WTC11 (cell line): ENCODE measurements at regions not wholly inside any gene's neighbourhood (a gene's known extent, or its start where the extent isn't known, plus 50 kb on each side); places are given as distances from the start of the nearest gene placed in this dataset.

Source experiments
- ATF3 ChIP-seq: sonication (generic); formaldehyde crosslinking; conservative IDR thresholded peaks from 2 replicates; pipeline ENCODE4 v1.8.1; 2022; ENCODE audit warnings: mild to moderate bottlenecking, missing genetic modification reagents
- CREB1 ChIP-seq: sonication (generic); formaldehyde crosslinking; IDR thresholded peaks from 2 replicates; pipeline ENCODE4 v1.8.0; 2023; ENCODE audit warnings: mild to moderate bottlenecking, missing genetic modification reagents
- IRF2 ChIP-seq: sonication (generic); formaldehyde crosslinking; IDR thresholded peaks from 2 replicates; pipeline ENCODE4 v1.8.0; 2022; ENCODE audit warnings: low read depth, missing genetic modification reagents, borderline replicate concordance
- JUN ChIP-seq: sonication (generic); formaldehyde crosslinking; IDR thresholded peaks from 2 replicates; pipeline ENCODE4 v1.8.0; 2023; ENCODE audit warnings: mild to moderate bottlenecking, missing genetic modification reagents
- NR2C2 ChIP-seq: sonication (generic); formaldehyde crosslinking; IDR thresholded peaks from 2 replicates; pipeline ENCODE4 v1.8.0; 2022; ENCODE audit warnings: mild to moderate bottlenecking, missing genetic modification reagents
- TCF7 ChIP-seq: sonication (generic); formaldehyde crosslinking; IDR thresholded peaks from 2 replicates; pipeline ENCODE4 v1.8.0; 2022; ENCODE audit warnings: mild to moderate bottlenecking, low read depth, missing genetic modification reagents, moderate library complexity
- ZNF396 ChIP-seq: fragments of 250-450 bp; sonication (Bioruptor Pico); IDR thresholded peaks from 2 replicates; pipeline ENCODE4 v1.8.0; 2021; ENCODE audit warnings: mild to moderate bottlenecking, moderate library complexity, borderline replicate concordance
- TF ChIP-seq, protein P1 (sequence below): fragments of 200-600 bp; IDR thresholded peaks from 2 replicates; pipeline ENCODE4 v1.8.0; 2022; ENCODE audit warnings: antibody characterized with exemption
- TF ChIP-seq, protein P2 (sequence below): sonication (generic); formaldehyde crosslinking; IDR thresholded peaks from 2 replicates; pipeline ENCODE4 v1.8.1; 2023; ENCODE audit warnings: mild to moderate bottlenecking, missing genetic modification reagents, borderline replicate concordance

DNA sequence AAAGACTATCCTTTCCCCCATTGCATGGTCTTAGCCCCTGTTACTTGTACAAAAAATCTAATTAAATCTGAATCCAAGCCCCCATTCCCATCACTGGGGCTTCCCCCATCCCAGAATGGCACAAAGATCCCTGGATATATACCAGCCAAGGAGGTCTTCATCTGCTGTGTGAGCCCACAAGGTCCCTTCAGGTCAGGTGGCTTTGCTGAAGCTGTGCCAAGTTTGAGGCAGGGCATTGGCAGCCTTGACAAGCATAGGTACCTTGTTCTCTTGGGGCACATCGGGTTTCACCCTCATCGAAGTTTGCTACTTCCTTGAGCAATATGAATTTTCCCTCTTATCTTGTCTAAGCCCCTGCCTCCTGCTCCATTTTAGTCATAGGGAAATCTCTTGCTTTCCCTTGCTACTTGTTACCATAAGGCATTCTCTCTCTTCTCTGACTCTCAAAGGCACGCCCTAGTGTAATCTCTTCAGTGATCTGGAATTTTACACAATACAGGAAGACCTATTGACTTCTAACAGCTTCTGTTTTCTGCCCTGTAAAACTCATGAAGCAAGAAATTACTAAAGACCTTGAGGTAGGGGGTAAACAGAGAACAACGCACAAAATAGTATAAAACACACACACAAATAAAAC is 71.4 kb upstream of the COG2 start:
- TF ChIP-seq, protein P1, sequence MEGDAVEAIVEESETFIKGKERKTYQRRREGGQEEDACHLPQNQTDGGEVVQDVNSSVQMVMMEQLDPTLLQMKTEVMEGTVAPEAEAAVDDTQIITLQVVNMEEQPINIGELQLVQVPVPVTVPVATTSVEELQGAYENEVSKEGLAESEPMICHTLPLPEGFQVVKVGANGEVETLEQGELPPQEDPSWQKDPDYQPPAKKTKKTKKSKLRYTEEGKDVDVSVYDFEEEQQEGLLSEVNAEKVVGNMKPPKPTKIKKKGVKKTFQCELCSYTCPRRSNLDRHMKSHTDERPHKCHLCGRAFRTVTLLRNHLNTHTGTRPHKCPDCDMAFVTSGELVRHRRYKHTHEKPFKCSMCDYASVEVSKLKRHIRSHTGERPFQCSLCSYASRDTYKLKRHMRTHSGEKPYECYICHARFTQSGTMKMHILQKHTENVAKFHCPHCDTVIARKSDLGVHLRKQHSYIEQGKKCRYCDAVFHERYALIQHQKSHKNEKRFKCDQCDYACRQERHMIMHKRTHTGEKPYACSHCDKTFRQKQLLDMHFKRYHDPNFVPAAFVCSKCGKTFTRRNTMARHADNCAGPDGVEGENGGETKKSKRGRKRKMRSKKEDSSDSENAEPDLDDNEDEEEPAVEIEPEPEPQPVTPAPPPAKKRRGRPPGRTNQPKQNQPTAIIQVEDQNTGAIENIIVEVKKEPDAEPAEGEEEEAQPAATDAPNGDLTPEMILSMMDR: no peak
- no peak for TF ChIP-seq JUN (CRISPR knock-in tag)
- no peak for TF ChIP-seq CREB1
- TF ChIP-seq NR2C2 (CRISPR knock-in tag): no peak
- TF ChIP-seq ZNF396: no peak
- no peak for TF ChIP-seq TCF7 (CRISPR knock-in tag)
- no peak for TF ChIP-seq IRF2 (CRISPR knock-in tag)
- no peak for TF ChIP-seq ATF3
- TF ChIP-seq, protein P2, sequence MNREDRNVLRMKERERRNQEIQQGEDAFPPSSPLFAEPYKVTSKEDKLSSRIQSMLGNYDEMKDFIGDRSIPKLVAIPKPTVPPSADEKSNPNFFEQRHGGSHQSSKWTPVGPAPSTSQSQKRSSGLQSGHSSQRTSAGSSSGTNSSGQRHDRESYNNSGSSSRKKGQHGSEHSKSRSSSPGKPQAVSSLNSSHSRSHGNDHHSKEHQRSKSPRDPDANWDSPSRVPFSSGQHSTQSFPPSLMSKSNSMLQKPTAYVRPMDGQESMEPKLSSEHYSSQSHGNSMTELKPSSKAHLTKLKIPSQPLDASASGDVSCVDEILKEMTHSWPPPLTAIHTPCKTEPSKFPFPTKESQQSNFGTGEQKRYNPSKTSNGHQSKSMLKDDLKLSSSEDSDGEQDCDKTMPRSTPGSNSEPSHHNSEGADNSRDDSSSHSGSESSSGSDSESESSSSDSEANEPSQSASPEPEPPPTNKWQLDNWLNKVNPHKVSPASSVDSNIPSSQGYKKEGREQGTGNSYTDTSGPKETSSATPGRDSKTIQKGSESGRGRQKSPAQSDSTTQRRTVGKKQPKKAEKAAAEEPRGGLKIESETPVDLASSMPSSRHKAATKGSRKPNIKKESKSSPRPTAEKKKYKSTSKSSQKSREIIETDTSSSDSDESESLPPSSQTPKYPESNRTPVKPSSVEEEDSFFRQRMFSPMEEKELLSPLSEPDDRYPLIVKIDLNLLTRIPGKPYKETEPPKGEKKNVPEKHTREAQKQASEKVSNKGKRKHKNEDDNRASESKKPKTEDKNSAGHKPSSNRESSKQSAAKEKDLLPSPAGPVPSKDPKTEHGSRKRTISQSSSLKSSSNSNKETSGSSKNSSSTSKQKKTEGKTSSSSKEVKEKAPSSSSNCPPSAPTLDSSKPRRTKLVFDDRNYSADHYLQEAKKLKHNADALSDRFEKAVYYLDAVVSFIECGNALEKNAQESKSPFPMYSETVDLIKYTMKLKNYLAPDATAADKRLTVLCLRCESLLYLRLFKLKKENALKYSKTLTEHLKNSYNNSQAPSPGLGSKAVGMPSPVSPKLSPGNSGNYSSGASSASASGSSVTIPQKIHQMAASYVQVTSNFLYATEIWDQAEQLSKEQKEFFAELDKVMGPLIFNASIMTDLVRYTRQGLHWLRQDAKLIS (CRISPR knock-in tag): no peak
